ENCODE measurements at regions not wholly inside any gene's neighbourhood (a gene's known extent, or its start where the extent isn't known, plus 50 kb on each side); places are given as distances from the start of the nearest gene placed in this dataset.

DNA sequence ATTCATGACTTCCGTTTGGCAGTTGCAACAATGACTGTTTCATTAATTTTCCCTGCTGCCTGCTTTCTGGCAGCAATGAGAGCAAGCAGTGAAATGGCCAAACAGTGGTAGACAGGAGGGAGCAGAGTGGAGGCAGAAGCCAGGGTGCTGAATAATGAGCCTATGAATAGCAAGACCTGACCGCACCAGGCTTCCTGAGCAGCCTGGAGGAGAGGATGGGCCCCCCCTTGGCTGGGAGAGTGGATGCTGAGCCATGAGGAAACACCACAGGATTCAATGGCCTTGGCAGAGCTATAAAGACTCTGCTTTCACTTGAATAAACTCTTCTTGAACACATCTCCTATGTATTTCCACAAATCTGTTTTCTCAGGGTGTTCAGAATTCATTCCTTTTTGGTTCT is 68.1 kb upstream of the SNRPB2 start (continued):
- TF ChIP-seq, protein P1, sequence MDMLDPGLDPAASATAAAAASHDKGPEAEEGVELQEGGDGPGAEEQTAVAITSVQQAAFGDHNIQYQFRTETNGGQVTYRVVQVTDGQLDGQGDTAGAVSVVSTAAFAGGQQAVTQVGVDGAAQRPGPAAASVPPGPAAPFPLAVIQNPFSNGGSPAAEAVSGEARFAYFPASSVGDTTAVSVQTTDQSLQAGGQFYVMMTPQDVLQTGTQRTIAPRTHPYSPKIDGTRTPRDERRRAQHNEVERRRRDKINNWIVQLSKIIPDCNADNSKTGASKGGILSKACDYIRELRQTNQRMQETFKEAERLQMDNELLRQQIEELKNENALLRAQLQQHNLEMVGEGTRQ (IDR thresholded peaks at IDR 0.05; ENCODE audit: borderline replicate concordance, low read depth, low read length): no peak
- TF ChIP-seq IRF3 (IDR thresholded peaks at IDR 0.05; ENCODE audit: low read depth, low read length): no peak
- TF ChIP-seq FOXJ3 (CRISPR knock-in tag; IDR thresholded peaks at IDR 0.05): no peak
- TF ChIP-seq ELF1 (IDR thresholded peaks at IDR 0.05): no peak
- TF ChIP-seq, protein P2, sequence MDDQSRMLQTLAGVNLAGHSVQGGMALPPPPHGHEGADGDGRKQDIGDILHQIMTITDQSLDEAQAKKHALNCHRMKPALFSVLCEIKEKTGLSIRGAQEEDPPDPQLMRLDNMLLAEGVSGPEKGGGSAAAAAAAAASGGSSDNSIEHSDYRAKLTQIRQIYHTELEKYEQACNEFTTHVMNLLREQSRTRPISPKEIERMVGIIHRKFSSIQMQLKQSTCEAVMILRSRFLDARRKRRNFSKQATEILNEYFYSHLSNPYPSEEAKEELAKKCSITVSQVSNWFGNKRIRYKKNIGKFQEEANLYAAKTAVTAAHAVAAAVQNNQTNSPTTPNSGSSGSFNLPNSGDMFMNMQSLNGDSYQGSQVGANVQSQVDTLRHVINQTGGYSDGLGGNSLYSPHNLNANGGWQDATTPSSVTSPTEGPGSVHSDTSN (IDR thresholded peaks at IDR 0.05): no peak

DNA sequence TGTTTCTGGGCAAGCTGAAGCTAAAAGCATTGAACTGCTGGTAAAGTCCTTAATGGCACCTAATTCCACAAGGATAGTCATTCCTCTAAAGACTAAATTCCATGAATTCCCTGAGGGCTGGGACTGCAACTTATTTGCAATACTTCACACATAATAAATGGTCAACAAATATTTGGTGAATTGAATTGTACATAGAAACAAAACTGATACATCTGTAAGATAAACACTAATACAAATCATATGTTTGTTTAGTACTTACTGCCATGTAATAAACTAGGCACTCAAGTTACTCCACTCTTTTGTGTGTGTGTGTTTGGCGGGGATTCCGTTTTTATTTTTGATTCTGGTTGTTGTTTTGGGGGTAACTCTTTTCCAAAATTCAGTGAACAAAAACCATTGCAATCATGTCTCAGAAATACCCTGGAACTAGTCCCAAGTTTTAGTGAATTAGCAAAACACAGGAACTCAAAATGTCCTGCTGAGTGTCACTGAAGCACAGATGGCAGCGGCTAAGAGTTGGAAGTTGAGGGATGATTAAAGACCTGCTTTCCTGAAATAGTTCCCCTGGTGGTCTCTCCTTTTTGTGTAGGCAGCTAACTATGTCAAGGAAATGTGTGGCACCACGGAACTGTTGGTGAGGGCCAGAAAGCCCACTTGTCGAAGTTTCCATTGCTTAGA is 74.8 kb upstream of the SNRPB2 start:
- TF ChIP-seq GATA2 (CRISPR knock-in tag; IDR thresholded peaks at IDR 0.05) (peak; percentile 69), FOXM1 (IDR thresholded peaks at IDR 0.05; ENCODE audit: low read depth) (no peak), RCOR1 (IDR thresholded peaks at IDR 0.05; ENCODE audit: low read length) (peak; percentile 99), EP300 (IDR thresholded peaks at IDR 0.05; ENCODE audit: borderline replicate concordance in 1 of 2, low read depth in 1 of 2, low read length in 1 of 2) (peak in 1 of 2 experiments; percentile 92; a peak in 2 of 4 replicates), CHD2 (IDR thresholded peaks at IDR 0.05; ENCODE audit: low read length, partially characterized antibody) (peak; percentile 45)
- H3F3A ChIP-seq (replicated peaks; ENCODE audit: insufficient read depth): no peaks in the 10 kb centered on the region
- H3K9me3 ChIP-seq: no peaks in the 10 kb centered on the region
- H3K9ac ChIP-seq: no peak overlapping the region
- H2AFZ ChIP-seq (ENCODE audit: low read depth): no peak overlapping the region
- POLR2A ChIA-PET: no interaction called here
- no peaks in the 10 kb centered on the region for H3K9me2 ChIP-seq
- H3K4me2 ChIP-seq: no peak overlapping the region
- WGBS (ENCODE audit: low lambda C conversion rate): 5% methylated on average over 5 of the region's 5 CpGs
- no peaks in the 10 kb centered on the region for H4K20me1 ChIP-seq (ENCODE audit: insufficient read depth)
- no peaks in the 10 kb centered on the region for H3K36me3 ChIP-seq (replicated peaks in 1 of 2; ENCODE audit: control insufficient read depth in 1 of 2, insufficient read depth in 2 of 2, low read length in 1 of 2)
- peak; percentile 16 for DNase-seq
- peak overlapping the region in 1 of 2 experiments; percentile 89; a peak in 2 of 4 replicates for H3K27ac ChIP-seq (ENCODE audit: low read depth in 2 of 2, low read length in 1 of 2)
- H3K4me3 ChIP-seq (ENCODE audit: low read depth in 2 of 2, low read length in 1 of 2): no peak overlapping the region
- H3K79me2 ChIP-seq (ENCODE audit: insufficient read depth): no peaks in the 10 kb centered on the region
- CTCF ChIA-PET: interaction anchor here (2.0 kb wide), 1 partner anchor 16 kb away, joined by 5 read pairs; no protein-coding TSS in a partner anchor
- H3K4me1 ChIP-seq (ENCODE audit: control insufficient read depth in 1 of 2, insufficient read depth in 2 of 2, low read depth in 1 of 2, low read length in 1 of 2): peaks cover 0 to 17% of the 10 kb centered on the region in 2 experiments; a peak in 2 of 4 replicates
- no peaks in the 10 kb centered on the region for H3K27me3 ChIP-seq (ENCODE audit: insufficient read depth)

DNA sequence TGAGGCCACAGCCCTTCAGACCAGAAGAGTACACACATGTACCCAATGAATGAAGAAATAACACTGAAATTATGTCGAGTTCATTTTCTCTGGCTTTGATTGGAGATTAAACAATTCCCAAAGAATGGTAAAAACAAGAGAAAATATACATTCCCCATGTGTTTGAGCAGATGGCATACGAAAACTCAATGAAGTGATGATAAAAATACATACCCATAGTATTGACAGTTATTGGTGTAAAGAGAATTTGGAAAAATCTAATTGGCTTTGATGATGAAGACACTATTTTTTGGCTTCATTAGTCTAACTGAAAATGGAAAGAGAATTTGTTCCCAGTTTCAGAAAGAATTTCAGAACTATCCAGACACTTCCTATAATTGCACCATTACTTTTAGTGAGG is 76.6 kb upstream of the SNRPB2 start:
- no peak overlapping the region for H3K27ac ChIP-seq (ENCODE audit: low read depth in 2 of 2, low read length in 1 of 2)
- H3F3A ChIP-seq (replicated peaks; ENCODE audit: insufficient read depth): no peaks in the 10 kb centered on the region
- no peak overlapping the region for H3K9ac ChIP-seq
- no peaks in the 10 kb centered on the region for H3K27me3 ChIP-seq (ENCODE audit: insufficient read depth)
- no peak for DNase-seq
- ChIA-PET POLR2A (no interaction called here), CTCF (no interaction called here)
- no peaks in the 10 kb centered on the region for H3K36me3 ChIP-seq (replicated peaks in 1 of 2; ENCODE audit: control insufficient read depth in 1 of 2, insufficient read depth in 2 of 2, low read length in 1 of 2)
- 11% methylated on average over 2 of the region's 2 CpGs for WGBS (ENCODE audit: low lambda C conversion rate)
- H2AFZ ChIP-seq (ENCODE audit: low read depth): no peak overlapping the region
- no peaks in the 10 kb centered on the region for H3K9me3 ChIP-seq
- no peak overlapping the region for H3K4me3 ChIP-seq (ENCODE audit: low read depth in 2 of 2, low read length in 1 of 2)
- no peaks in the 10 kb centered on the region for H4K20me1 ChIP-seq (ENCODE audit: insufficient read depth)
- no peaks in the 10 kb centered on the region for H3K9me2 ChIP-seq
- no peaks in the 10 kb centered on the region for H3K79me2 ChIP-seq (ENCODE audit: insufficient read depth)
- peaks cover 0 to 22% of the 10 kb centered on the region in 2 experiments; a peak in 2 of 4 replicates for H3K4me1 ChIP-seq (ENCODE audit: control insufficient read depth in 1 of 2, insufficient read depth in 2 of 2, low read depth in 1 of 2, low read length in 1 of 2)
- no peak overlapping the region for H3K4me2 ChIP-seq
- TF ChIP-seq JUND (IDR thresholded peaks at IDR 0.05) (no peak), EP300 (IDR thresholded peaks at IDR 0.05; ENCODE audit: borderline replicate concordance in 1 of 2, low read depth in 1 of 2, low read length in 1 of 2) (no peak), POLR2AphosphoS5 (IDR thresholded peaks at IDR 0.05; ENCODE audit: low read depth, low read length) (no peak), FOSL2 (IDR thresholded peaks at IDR 0.05; ENCODE audit: borderline replicate concordance, low read depth) (no peak), SIN3A (IDR thresholded peaks at IDR 0.05; ENCODE audit: borderline replicate concordance, low read depth, low read length) (no peak), FOXM1 (IDR thresholded peaks at IDR 0.05; ENCODE audit: low read depth) (no peak), YY1 (IDR thresholded peaks at IDR 0.05; ENCODE audit: low read depth) (no peak), FOXJ3 (CRISPR knock-in tag; IDR thresholded peaks at IDR 0.05) (no peak), ELF1 (IDR thresholded peaks at IDR 0.05) (no peak), EZH2phosphoT487 (IDR thresholded peaks at IDR 0.05; ENCODE audit: borderline replicate concordance, low read depth) (no peak), CTCF (IDR thresholded peaks at IDR 0.05) (no peak)
- TF ChIP-seq, protein P3, sequence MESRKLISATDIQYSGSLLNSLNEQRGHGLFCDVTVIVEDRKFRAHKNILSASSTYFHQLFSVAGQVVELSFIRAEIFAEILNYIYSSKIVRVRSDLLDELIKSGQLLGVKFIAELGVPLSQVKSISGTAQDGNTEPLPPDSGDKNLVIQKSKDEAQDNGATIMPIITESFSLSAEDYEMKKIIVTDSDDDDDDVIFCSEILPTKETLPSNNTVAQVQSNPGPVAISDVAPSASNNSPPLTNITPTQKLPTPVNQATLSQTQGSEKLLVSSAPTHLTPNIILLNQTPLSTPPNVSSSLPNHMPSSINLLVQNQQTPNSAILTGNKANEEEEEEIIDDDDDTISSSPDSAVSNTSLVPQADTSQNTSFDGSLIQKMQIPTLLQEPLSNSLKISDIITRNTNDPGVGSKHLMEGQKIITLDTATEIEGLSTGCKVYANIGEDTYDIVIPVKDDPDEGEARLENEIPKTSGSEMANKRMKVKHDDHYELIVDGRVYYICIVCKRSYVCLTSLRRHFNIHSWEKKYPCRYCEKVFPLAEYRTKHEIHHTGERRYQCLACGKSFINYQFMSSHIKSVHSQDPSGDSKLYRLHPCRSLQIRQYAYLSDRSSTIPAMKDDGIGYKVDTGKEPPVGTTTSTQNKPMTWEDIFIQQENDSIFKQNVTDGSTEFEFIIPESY (IDR thresholded peaks at IDR 0.05; ENCODE audit: borderline replicate concordance, low read depth): no peak

All from SK-N-SH (cell line).